Limb (tissue), 2 donors: ENCODE measurements at regions not wholly inside any gene's neighbourhood (a gene's known extent, or its start where the extent isn't known, plus 50 kb on each side); places are given as distances from the start of the nearest gene placed in this dataset.
A peak's percentile ranks its signal among the peaks of the same experiment; 100 is the strongest.

Source experiments
- DNase-seq, 2 donors: peaks; one replicate each; pipeline ENCODE4 v3.0.0-alpha.2; 2016; ENCODE audit errors: extremely low spot score in 2 of 2

GRCh38 chr18:46321955-46322354 lies 217.8 kb downstream of the HAUS1 start:
- no peak for DNase-seq

GRCh38 chr18:46322411-46322891 lies 218.3 kb downstream of the HAUS1 start:
- DNase-seq = no peak

- DNase-seq = no peak
These were observed 218.8 kb downstream of the HAUS1 start for GRCh38 chr18:46322941-46323340.

GRCh38 chr18:46324087-46324955 lies 220.1 kb downstream of the HAUS1 start:
- DNase-seq = no peak

- DNase-seq = no peak
These were observed 221.7 kb downstream of the HAUS1 start for GRCh38 chr18:46325895-46326294.

GRCh38 chr18:46329736-46330246 lies 225.6 kb downstream of the HAUS1 start:
- no peak for DNase-seq

- DNase-seq = no peak
These were observed 227.1 kb downstream of the HAUS1 start for GRCh38 chr18:46331316-46331715.

GRCh38 chr18:46332286-46332801 lies 228.2 kb downstream of the HAUS1 start:
- DNase-seq = no peak

GRCh38 chr18:46332921-46333341 lies 228.7 kb downstream of the HAUS1 start:
- DNase-seq = peak in 1 of 2 donors; percentile 47

GRCh38 chr18:46333431-46334135 lies 229.4 kb downstream of the HAUS1 start:
- peak; percentile 58 to 83 for DNase-seq

- DNase-seq = peak; percentile 14 to 83
These were observed 230.7 kb downstream of the HAUS1 start for GRCh38 chr18:46334868-46335281.

- peak; percentile 20 to 74 for DNase-seq
These were observed 231.4 kb downstream of the HAUS1 start for GRCh38 chr18:46335534-46336101.

- no peak for DNase-seq
These were observed 232.3 kb downstream of the HAUS1 start for GRCh38 chr18:46336278-46337111.

- DNase-seq = no peak
These were observed 233.1 kb downstream of the HAUS1 start for GRCh38 chr18:46337271-46337670.

- peak; percentile 15 to 46 for DNase-seq
These were observed 234.0 kb downstream of the HAUS1 start for GRCh38 chr18:46338205-46338604.

- no peak for DNase-seq
These were observed 234.6 kb downstream of the HAUS1 start for GRCh38 chr18:46338766-46339165.

- DNase-seq = no peak
These were observed 236.5 kb downstream of the HAUS1 start for GRCh38 chr18:46340716-46341115.

GRCh38 chr18:46341986-46342525 lies 237.9 kb downstream of the HAUS1 start:
- DNase-seq = no peak

- DNase-seq = no peak
These were observed 239.3 kb downstream of the HAUS1 start for GRCh38 chr18:46343456-46343855.

GRCh38 chr18:46343931-46344372 lies 239.8 kb downstream of the HAUS1 start:
- peak; percentile 24 to 45 for DNase-seq
